ENCODE measurements at regions not wholly inside any gene's neighbourhood (a gene's known extent, or its start where the extent isn't known, plus 50 kb on each side); places are given as distances from the start of the nearest gene placed in this dataset.

DNA sequence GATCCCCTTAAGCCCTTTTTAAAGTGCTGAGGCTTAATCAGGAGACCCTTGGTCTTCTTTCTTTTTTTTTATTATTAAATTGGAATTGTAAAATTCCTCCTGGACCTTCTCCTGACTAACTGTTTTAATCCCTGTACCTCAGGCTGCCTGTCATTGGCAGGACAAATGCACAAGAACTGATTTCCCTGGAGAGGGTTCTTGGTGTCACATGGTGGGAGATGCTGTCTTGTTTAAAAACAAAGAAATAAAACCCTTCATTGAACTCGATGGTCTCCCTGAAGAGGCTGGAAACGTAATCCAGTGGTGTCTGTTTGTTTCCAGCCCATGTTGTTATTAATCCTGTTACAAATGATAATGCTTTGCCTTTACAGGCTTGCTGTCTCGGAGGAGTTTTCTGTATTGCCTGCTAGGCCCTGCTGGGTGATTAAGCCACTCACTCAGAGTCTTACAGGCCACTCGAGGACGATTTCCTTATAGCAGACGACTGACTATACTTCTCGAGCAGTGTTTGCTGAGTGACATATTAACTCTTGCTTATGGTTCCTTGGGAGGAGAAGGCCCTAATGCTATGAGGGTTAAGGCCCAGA is 100.5 kb upstream of the MGAT5 start:
- H3K36me3 ChIP-seq (ENCODE audit: control insufficient read depth, insufficient read depth, low read length) = no peaks in the 10 kb centered on the region
- H3K9ac ChIP-seq (ENCODE audit: extremely low read depth, low read length, poor library complexity, severe bottlenecking) = no peak overlapping the region
- no peaks in the 10 kb centered on the region for H3K9me3 ChIP-seq (ENCODE audit: control insufficient read depth, low read length)
- H3K27me3 ChIP-seq (ENCODE audit: control insufficient read depth, insufficient read depth, low read length, poor library complexity, severe bottlenecking) = no peaks in the 10 kb centered on the region
- no peak overlapping the region for H3K4me3 Mint-ChIP-seq
- 89 to 91% methylated on average over 7 of the region's 7 CpGs for WGBS, 2 experiments (ENCODE audit: insufficient coverage in 1 of 2, insufficient read length in 1 of 2)
- TF ChIP-seq, protein P1, sequence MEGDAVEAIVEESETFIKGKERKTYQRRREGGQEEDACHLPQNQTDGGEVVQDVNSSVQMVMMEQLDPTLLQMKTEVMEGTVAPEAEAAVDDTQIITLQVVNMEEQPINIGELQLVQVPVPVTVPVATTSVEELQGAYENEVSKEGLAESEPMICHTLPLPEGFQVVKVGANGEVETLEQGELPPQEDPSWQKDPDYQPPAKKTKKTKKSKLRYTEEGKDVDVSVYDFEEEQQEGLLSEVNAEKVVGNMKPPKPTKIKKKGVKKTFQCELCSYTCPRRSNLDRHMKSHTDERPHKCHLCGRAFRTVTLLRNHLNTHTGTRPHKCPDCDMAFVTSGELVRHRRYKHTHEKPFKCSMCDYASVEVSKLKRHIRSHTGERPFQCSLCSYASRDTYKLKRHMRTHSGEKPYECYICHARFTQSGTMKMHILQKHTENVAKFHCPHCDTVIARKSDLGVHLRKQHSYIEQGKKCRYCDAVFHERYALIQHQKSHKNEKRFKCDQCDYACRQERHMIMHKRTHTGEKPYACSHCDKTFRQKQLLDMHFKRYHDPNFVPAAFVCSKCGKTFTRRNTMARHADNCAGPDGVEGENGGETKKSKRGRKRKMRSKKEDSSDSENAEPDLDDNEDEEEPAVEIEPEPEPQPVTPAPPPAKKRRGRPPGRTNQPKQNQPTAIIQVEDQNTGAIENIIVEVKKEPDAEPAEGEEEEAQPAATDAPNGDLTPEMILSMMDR (conservative IDR thresholded peaks at IDR 0.05) = no peak
- H3K4me1 ChIP-seq (ENCODE audit: control insufficient read depth, insufficient read depth, low read length) = peaks cover 9% of the 10 kb centered on the region
- H3K27ac ChIP-seq (ENCODE audit: low read depth, low read length) = peak overlapping the region; percentile 11
- peaks cover 17% of the 10 kb centered on the region for H3K4me1 Mint-ChIP-seq
- H3K4me3 ChIP-seq (ENCODE audit: low read length) = no peak overlapping the region
- no peaks in the 10 kb centered on the region for H3K27me3 Mint-ChIP-seq (ENCODE audit: insufficient read depth)
- no peak overlapping the region for H3K27ac Mint-ChIP-seq
- no peaks in the 10 kb centered on the region for H3K9me3 Mint-ChIP-seq
- peaks cover 23% of the 10 kb centered on the region for H3K36me3 Mint-ChIP-seq (ENCODE audit: low read depth)
- DNase-seq = no peak

DNA sequence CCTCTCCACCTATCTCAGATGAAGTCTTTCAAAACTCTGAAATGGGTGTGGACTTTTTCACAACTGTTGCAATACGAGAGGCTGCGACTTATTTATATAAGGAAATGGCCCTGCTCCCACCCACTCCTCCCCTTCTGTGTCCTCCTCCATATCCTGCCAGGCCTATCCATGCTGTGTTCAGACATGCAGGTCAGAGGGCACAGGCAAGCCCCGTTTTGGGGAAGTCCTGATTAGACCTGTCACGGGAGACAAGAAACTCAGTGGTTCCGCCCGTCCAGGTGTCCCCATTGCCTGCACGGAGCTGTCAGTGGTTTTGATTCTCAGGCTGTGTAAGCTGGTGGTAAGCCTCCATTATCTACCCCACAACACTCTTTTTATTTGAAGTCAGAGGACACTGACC is 99.6 kb upstream of the MGAT5 start:
- H3K36me3 Mint-ChIP-seq (ENCODE audit: low read depth) = peaks cover 23% of the 10 kb centered on the region
- WGBS, 2 experiments (ENCODE audit: insufficient coverage in 1 of 2, insufficient read length in 1 of 2) = 74 to 83% methylated on average over 6 to 7 of the region's 7 CpGs
- H3K9me3 Mint-ChIP-seq = no peaks in the 10 kb centered on the region

DNA sequence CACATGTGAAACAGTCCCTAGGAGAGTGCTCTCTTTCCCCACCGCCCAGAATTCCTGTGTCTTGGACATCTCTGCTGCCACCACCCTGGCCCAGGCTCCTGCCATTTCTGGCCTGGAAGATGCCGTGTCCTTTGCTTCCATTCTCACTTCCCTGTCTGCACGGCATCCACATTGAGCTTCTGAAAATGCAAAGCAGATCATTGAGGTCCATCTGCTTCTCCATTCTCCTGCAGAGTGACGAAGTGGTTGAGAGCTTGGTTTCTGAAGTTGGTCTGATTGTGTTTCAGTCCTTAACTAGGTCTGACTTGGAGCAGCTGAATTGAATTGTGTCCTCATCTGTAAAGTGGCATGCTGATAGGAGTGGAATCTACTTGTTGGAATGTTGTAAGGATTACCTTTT is 98.7 kb upstream of the MGAT5 start:
- peaks cover 17% of the 10 kb centered on the region for H3K4me1 Mint-ChIP-seq
- TF ChIP-seq, protein P1 (conservative IDR thresholded peaks at IDR 0.05) = no peak
- peaks cover 23% of the 10 kb centered on the region for H3K36me3 Mint-ChIP-seq (ENCODE audit: low read depth)
- WGBS, 2 experiments (ENCODE audit: insufficient coverage in 1 of 2, insufficient read length in 1 of 2) = 94 to 100% methylated on average over 4 of the region's 4 CpGs
- H3K27ac Mint-ChIP-seq = no peak overlapping the region
- Histone ChIP-seq H3K27me3 (ENCODE audit: control insufficient read depth, insufficient read depth, low read length, poor library complexity, severe bottlenecking) (no peaks in the 10 kb centered on the region), H3K27ac (ENCODE audit: low read depth, low read length) (no peak overlapping the region), H3K4me3 (ENCODE audit: low read length) (no peak overlapping the region), H3K4me1 (ENCODE audit: control insufficient read depth, insufficient read depth, low read length) (peaks cover 3% of the 10 kb centered on the region), H3K9me3 (ENCODE audit: control insufficient read depth, low read length) (no peaks in the 10 kb centered on the region), H3K36me3 (ENCODE audit: control insufficient read depth, insufficient read depth, low read length) (no peaks in the 10 kb centered on the region), H3K9ac (ENCODE audit: extremely low read depth, low read length, poor library complexity, severe bottlenecking) (no peak overlapping the region)
- H3K4me3 Mint-ChIP-seq = no peak overlapping the region
- no peaks in the 10 kb centered on the region for H3K27me3 Mint-ChIP-seq (ENCODE audit: insufficient read depth)
- H3K9me3 Mint-ChIP-seq = no peaks in the 10 kb centered on the region
- DNase-seq = no peak

More for the DNA sequence above, 99.6 kb upstream of the MGAT5 start:
- H3K27ac ChIP-seq (ENCODE audit: low read depth, low read length) = no peak overlapping the region
- no peaks in the 10 kb centered on the region for H3K27me3 Mint-ChIP-seq (ENCODE audit: insufficient read depth)
- H3K9ac ChIP-seq (ENCODE audit: extremely low read depth, low read length, poor library complexity, severe bottlenecking) = no peak overlapping the region
- TF ChIP-seq, protein P1 (conservative IDR thresholded peaks at IDR 0.05) = no peak
- peaks cover 9% of the 10 kb centered on the region for H3K4me1 ChIP-seq (ENCODE audit: control insufficient read depth, insufficient read depth, low read length)
- H3K4me3 Mint-ChIP-seq = no peak overlapping the region
- H3K36me3 ChIP-seq (ENCODE audit: control insufficient read depth, insufficient read depth, low read length) = no peaks in the 10 kb centered on the region
- H3K4me1 Mint-ChIP-seq = peaks cover 19% of the 10 kb centered on the region
- no peak overlapping the region for H3K27ac Mint-ChIP-seq
- DNase-seq = no peak
- no peak overlapping the region for H3K4me3 ChIP-seq (ENCODE audit: low read length)
- H3K27me3 ChIP-seq (ENCODE audit: control insufficient read depth, insufficient read depth, low read length, poor library complexity, severe bottlenecking) = no peaks in the 10 kb centered on the region
- no peaks in the 10 kb centered on the region for H3K9me3 ChIP-seq (ENCODE audit: control insufficient read depth, low read length)
